ENCODE measurements at regions not wholly inside any gene's neighbourhood (a gene's known extent, or its start where the extent isn't known, plus 50 kb on each side); places are given as distances from the start of the nearest gene placed in this dataset.

- H3K4me3 ChIP-seq (replicated peaks in 1 of 3; ENCODE audit: insufficient read depth in 1 of 3, low read depth in 1 of 3, low read length in 3 of 3) = no peak overlapping the region
- dilution Hi-C loops (cut with MboI; ENCODE audit: extremely low pct_ligation_motif_present, low sequenced_read_pairs) = no loop called here
- intact Hi-C loops (cut with micrococcal nuclease) = no loop called here
- H3K27ac ChIP-seq (ENCODE audit: insufficient read depth, low read depth, low read length) = no peak overlapping the region
- no peaks in the 10 kb centered on the region for H3K79me2 ChIP-seq (ENCODE audit: control insufficient read depth, insufficient read depth, low read length)
- no TSS peak for BruUV-seq (replicated peaks)
- H4K20me1 ChIP-seq (replicated peaks; ENCODE audit: control insufficient read depth, extremely low read depth, insufficient read depth, low read length) = no peaks in the 10 kb centered on the region
- no peak for DNase-seq (ENCODE audit: low read depth, low spot score)
- no peaks in the 10 kb centered on the region for H3K27me3 ChIP-seq (ENCODE audit: control insufficient read depth in 2 of 2, insufficient read depth in 2 of 2, low read length in 2 of 2)
- H3K36me3 ChIP-seq (ENCODE audit: control insufficient read depth in 2 of 2, extremely low read depth in 1 of 2, insufficient read depth in 2 of 2, low read length in 2 of 2) = no peaks in the 10 kb centered on the region
- no peak overlapping the region for H3K9ac ChIP-seq (replicated peaks; ENCODE audit: extremely low read depth, insufficient read depth, low read length)
- TF ChIP-seq CTCF (IDR thresholded peaks at IDR 0.05; ENCODE audit: extremely low read depth in 1 of 2, insufficient read depth in 1 of 2, low read depth in 1 of 2, low read length in 2 of 2) (no peak), JUN (IDR thresholded peaks at IDR 0.05; ENCODE audit: borderline replicate concordance, insufficient read depth, insufficient read length, low read depth) (no peak), EZH2 (IDR thresholded peaks at IDR 0.05; ENCODE audit: borderline replicate concordance, low read depth, low read length, severe bottlenecking) (no peak), FOS (IDR thresholded peaks at IDR 0.05; ENCODE audit: borderline replicate concordance, insufficient read depth, low read length) (no peak), POLR2AphosphoS5 (IDR thresholded peaks at IDR 0.05; ENCODE audit: insufficient read depth, low read depth, low read length) (no peak), POLR2A (IDR thresholded peaks at IDR 0.05; ENCODE audit: low read depth, low read length) (no peak), GATA2 (IDR thresholded peaks at IDR 0.05; ENCODE audit: insufficient read depth, insufficient read length, low read depth, low read length) (no peak), MYC (IDR thresholded peaks at IDR 0.05; ENCODE audit: low read depth, low read length) (no peak)
- TF ChIP-seq, protein P1, sequence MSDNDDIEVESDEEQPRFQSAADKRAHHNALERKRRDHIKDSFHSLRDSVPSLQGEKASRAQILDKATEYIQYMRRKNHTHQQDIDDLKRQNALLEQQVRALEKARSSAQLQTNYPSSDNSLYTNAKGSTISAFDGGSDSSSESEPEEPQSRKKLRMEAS (IDR thresholded peaks at IDR 0.05; ENCODE audit: insufficient read depth, insufficient read length) = no peak
- no peak for FAIRE-seq
- CTCF ChIA-PET = no interaction called here
- POLR2A ChIA-PET = no interaction called here
- H3K9me1 ChIP-seq (replicated peaks; ENCODE audit: control insufficient read depth, extremely low read depth, insufficient read depth, low read length) = no peaks in the 10 kb centered on the region
- no peak overlapping the region for H2AFZ ChIP-seq (ENCODE audit: low read depth, low read length)
- no peaks in the 10 kb centered on the region for H3K4me1 ChIP-seq (ENCODE audit: control insufficient read depth, extremely low read depth, insufficient read depth, low read length)
- H3K4me2 ChIP-seq (ENCODE audit: insufficient read depth, low read length) = no peak overlapping the region
- H3K9me3 ChIP-seq (replicated peaks; ENCODE audit: control insufficient read depth, insufficient read depth, low read length) = no peaks in the 10 kb centered on the region
These were observed 182.3 kb upstream of the PWP1 start for GRCh38 chr12:107503129-107503855.
